CD14-positive monocyte (primary cell): ENCODE measurements at regions not wholly inside any gene's neighbourhood (a gene's known extent, or its start where the extent isn't known, plus 50 kb on each side); places are given as distances from the start of the nearest gene placed in this dataset.

Source experiments
- DNase-seq, 3 donors: peaks; one replicate each; pipeline ENCODE4 v3.0.0-alpha.2; 2011 to 2022
- H2AFZ ChIP-seq: 2 replicates; pipeline ENCODE4 v1.6.0; 2012; ENCODE audit warnings: mild to moderate bottlenecking, low read depth, low read length, inconsistent platforms; ENCODE audit not compliant: insufficient read depth, poor library complexity, severe bottlenecking
- H3K27ac ChIP-seq, 2 donors: 1 replicate in 1 of 2; 2 replicates in 1 of 2; pipeline ENCODE4 v1.5.1; 2012 to 2013; ENCODE audit warnings: low read length in 2 of 2, control low read depth in 1 of 2, inconsistent platforms in 1 of 2, low read depth in 1 of 2, mild to moderate bottlenecking in 1 of 2
- H3K27me3 ChIP-seq, 2 donors: one replicate each; pipeline versions ENCODE4 v1.6.0 to v1.6.1; 2011 to 2013; ENCODE audit warnings: low read length in 2 of 2; ENCODE audit not compliant: control insufficient read depth in 2 of 2, insufficient read depth in 2 of 2
- H3K36me3 ChIP-seq, 2 donors: replicated peaks in 1 of 2; 1 replicate in 1 of 2; 2 replicates in 1 of 2; pipeline versions ENCODE4 v1.5.1 to v1.6.1; 2012 to 2013; ENCODE audit warnings: low read length in 2 of 2, control low read depth in 1 of 2, inconsistent platforms in 1 of 2, mild to moderate bottlenecking in 1 of 2; ENCODE audit not compliant: insufficient read depth in 2 of 2, control insufficient read depth in 1 of 2
- H3K4me1 ChIP-seq, 2 donors: 1 replicate in 1 of 2; 2 replicates in 1 of 2; pipeline versions ENCODE4 v1.5.1 to v1.6.1; 2012 to 2013; ENCODE audit warnings: low read length in 2 of 2, control low read depth in 1 of 2, inconsistent platforms in 1 of 2, mild to moderate bottlenecking in 1 of 2, moderate library complexity in 1 of 2; ENCODE audit not compliant: insufficient read depth in 2 of 2, control insufficient read depth in 1 of 2
- H3K4me2 ChIP-seq: replicated peaks from 2 replicates; pipeline ENCODE3; 2012; ENCODE audit warnings: low read length, moderate library complexity, mild to moderate bottlenecking; ENCODE audit not compliant: poor library complexity, severe bottlenecking; ENCODE audit errors: extremely low read depth
- H3K4me3 ChIP-seq, 3 experiments: fragments of 200-600 bp in 1 of 3; sonication (generic) in 1 of 3; replicated peaks in 1 of 3; 1 replicate in 2 of 3; 2 replicates in 1 of 3; pipeline ENCODE4 v1.5.1; 2011 to 2013; ENCODE audit warnings: low read length in 3 of 3, mild to moderate bottlenecking in 3 of 3, control low read depth in 2 of 3, low read depth in 2 of 3, inconsistent platforms in 1 of 3, moderate library complexity in 1 of 3
- H3K79me2 ChIP-seq: 2 replicates; pipeline ENCODE4 v1.6.0; 2012; ENCODE audit warnings: mild to moderate bottlenecking, control low read depth, inconsistent platforms, low read length, moderate library complexity; ENCODE audit not compliant: insufficient read depth
- H3K9ac ChIP-seq: 2 replicates; pipeline ENCODE4 v1.6.0; 2017; ENCODE audit warnings: low read length, mild to moderate bottlenecking; ENCODE audit not compliant: insufficient read depth, poor library complexity, severe bottlenecking
- H3K9me3 ChIP-seq, 2 donors: replicated peaks in 1 of 2; 1 replicate in 1 of 2; 2 replicates in 1 of 2; pipeline versions ENCODE4 v1.5.1 to v1.6.1; 2012 to 2013; ENCODE audit warnings: low read length in 2 of 2, control low read depth in 1 of 2; ENCODE audit not compliant: control insufficient read depth in 1 of 2, insufficient read depth in 1 of 2
- H4K20me1 ChIP-seq: 2 replicates; pipeline ENCODE4 v1.6.0; 2012; ENCODE audit warnings: mild to moderate bottlenecking, low read length, control low read depth, moderate library complexity; ENCODE audit not compliant: insufficient read depth
- H3K27ac Mint-ChIP-seq, 7 donors: one replicate each; pipeline ENCODE4 v1.8.0; 2020; ENCODE audit warnings: mild to moderate bottlenecking in 7 of 7, mixed read lengths in 7 of 7, moderate library complexity in 6 of 7, inconsistent platforms in 2 of 7
- H3K27me3 Mint-ChIP-seq, 3 donors: one replicate each; pipeline ENCODE4 v1.8.0; 2021 to 2022; ENCODE audit warnings: low read depth in 3 of 3, mild to moderate bottlenecking in 3 of 3, mixed read lengths in 3 of 3, moderate library complexity in 3 of 3, inconsistent platforms in 1 of 3
- H3K36me3 Mint-ChIP-seq, 2 donors: one replicate each; pipeline ENCODE4 v1.8.0; 2020; ENCODE audit warnings: mixed read lengths in 2 of 2, inconsistent platforms in 1 of 2, mild to moderate bottlenecking in 1 of 2
- H3K4me1 Mint-ChIP-seq: one replicate; pipeline ENCODE4 v1.8.0; 2020; ENCODE audit warnings: mild to moderate bottlenecking, mixed read lengths
- H3K4me3 Mint-ChIP-seq, 2 donors: one replicate each; pipeline ENCODE4 v1.8.0; 2020; ENCODE audit warnings: mild to moderate bottlenecking in 2 of 2, mixed read lengths in 2 of 2, moderate library complexity in 1 of 2
- H3K9me3 Mint-ChIP-seq, 7 donors: one replicate each; pipeline ENCODE4 v1.8.0; 2020 to 2022; ENCODE audit warnings: mixed read lengths in 7 of 7, mild to moderate bottlenecking in 6 of 7, moderate library complexity in 6 of 7, inconsistent platforms in 2 of 7
- CTCF ChIP-seq: fragments of 200-600 bp; IDR thresholded peaks from one replicate; pipeline ENCODE4 v1.8.0; 2022; ENCODE audit warnings: antibody characterized with exemption, mild to moderate bottlenecking
- WGBS: methylation state at CpG from one replicate; pipeline ENCODE4 v1.1.5; 2013; ENCODE audit warnings: missing lambda C conversion rate; ENCODE audit not compliant: insufficient coverage; 5-methylcytosine and 5-hydroxymethylcytosine counted together
- intact Hi-C, 2 donors: fragments of 100-400 bp; cut with micrococcal nuclease; formaldehyde crosslinking; loops; one replicate each; pipeline versions ENCODE4 v1.15.0 to v1.15.1; 2023

- H3K36me3 ChIP-seq, result no peaks in the 10 kb centered on the region
- H3K79me2 ChIP-seq, result no peaks in the 10 kb centered on the region
- no peak overlapping the region for H3K27ac ChIP-seq
- no peak for TF ChIP-seq CTCF
- H3K9me3 ChIP-seq, result no peaks in the 10 kb centered on the region
- no peak overlapping the region for H3K4me2 ChIP-seq
- peaks cover 5 to 9% of the 10 kb centered on the region in 2 donors for H3K4me1 ChIP-seq
- Mint-ChIP-seq H3K27me3 (no peaks in the 10 kb centered on the region), H3K4me1 (peaks cover 11% of the 10 kb centered on the region), H3K9me3 (peaks cover 2 to 15% (median 13%) of the 10 kb centered on the region in 7 donors), H3K4me3 (no peak overlapping the region), H3K27ac (no peak overlapping the region), H3K36me3 (no peaks in the 10 kb centered on the region)
- H2AFZ ChIP-seq, result no peak overlapping the region
- H3K4me3 ChIP-seq, result no peak overlapping the region
- no peak for DNase-seq
- intact Hi-C loops, result no loop called here
- H3K9ac ChIP-seq, result no peak overlapping the region
- no peaks in the 10 kb centered on the region for H4K20me1 ChIP-seq
- H3K27me3 ChIP-seq, result no peaks in the 10 kb centered on the region
Measured at GRCh38 chr13:90835826-90836225, 511.7 kb upstream of the MIR17HG start.

DNA sequence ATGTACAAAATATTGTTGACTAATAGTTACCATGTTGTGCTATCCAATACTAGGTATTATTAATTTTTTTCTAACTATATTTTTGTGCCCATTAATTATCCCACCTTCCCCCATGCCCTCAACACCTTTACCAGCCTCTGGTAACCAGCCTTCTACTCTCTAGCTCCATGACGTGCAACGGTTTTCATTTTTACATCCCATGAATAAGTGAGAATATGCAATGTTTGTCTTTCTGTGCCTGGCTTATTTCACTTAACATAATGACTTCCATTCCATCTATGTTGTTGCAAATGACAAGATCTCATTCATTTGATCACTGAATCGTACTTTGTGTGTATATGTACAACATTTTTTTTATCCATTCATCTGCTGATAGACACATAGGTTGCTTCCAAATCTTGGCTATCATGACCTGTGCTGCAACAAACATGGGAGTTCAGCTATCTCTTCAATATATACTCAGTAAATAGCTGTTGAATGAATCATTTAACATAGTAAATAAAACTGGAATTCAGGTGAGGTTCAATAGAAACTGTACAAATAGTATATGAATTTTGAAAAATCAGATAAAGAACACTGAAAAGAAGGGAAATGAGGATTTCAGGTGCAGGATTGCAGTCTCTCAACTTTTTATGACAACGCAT, 509.0 kb upstream of the MIR17HG start:
- Histone ChIP-seq H3K27ac (no peak overlapping the region), H2AFZ (no peak overlapping the region), H3K79me2 (no peaks in the 10 kb centered on the region), H3K27me3 (no peaks in the 10 kb centered on the region), H3K4me2 (no peak overlapping the region), H3K9me3 (no peaks in the 10 kb centered on the region), H3K4me3 (no peak overlapping the region), H3K9ac (no peak overlapping the region), H3K4me1 (peaks cover 9% of the 10 kb centered on the region in 2 donors), H3K36me3 (no peaks in the 10 kb centered on the region), H4K20me1 (no peaks in the 10 kb centered on the region)
- H3K36me3 Mint-ChIP-seq, result no peaks in the 10 kb centered on the region
- peaks cover 11% of the 10 kb centered on the region for H3K4me1 Mint-ChIP-seq
- no peak for TF ChIP-seq CTCF
- no peaks in the 10 kb centered on the region for H3K27me3 Mint-ChIP-seq
- DNase-seq, result no peak
- H3K4me3 Mint-ChIP-seq, result no peak overlapping the region
- peaks cover 5 to 20% (median 12%) of the 10 kb centered on the region in 7 donors for H3K9me3 Mint-ChIP-seq
- intact Hi-C loops, result no loop called here
- WGBS, result no CpG with 5 or more reads among the region's 4 CpGs
- H3K27ac Mint-ChIP-seq, result no peak overlapping the region
